ENCODE measurements at regions not wholly inside any gene's neighbourhood (a gene's known extent, or its start where the extent isn't known, plus 50 kb on each side); places are given as distances from the start of the nearest gene placed in this dataset.

- TF ChIP-seq CTCF (IDR thresholded peaks at IDR 0.05; ENCODE audit: insufficient read depth, low read depth, low read length, missing control alignments), result no peak
Measured at GRCh38 chr2:187855689-187856088, 301.5 kb upstream of the TFPI start.

DNA sequence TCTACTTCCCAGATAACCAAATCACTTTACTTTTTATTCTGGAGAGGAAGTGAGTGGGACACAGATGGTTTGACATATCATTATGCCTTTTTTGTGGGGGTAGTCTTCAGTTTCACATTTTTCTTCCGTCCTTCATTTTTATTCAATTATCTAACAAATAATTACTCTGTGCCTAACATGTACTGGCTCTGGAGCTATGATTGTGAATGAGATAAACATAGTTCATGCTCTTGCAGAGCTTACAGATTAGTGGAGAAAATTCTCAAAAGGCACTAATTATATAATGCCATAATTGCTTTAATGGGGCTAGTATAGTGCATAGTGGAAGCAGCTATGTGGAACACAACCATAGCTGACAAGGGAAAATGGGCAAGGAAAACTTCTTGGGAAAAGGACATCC, 303.6 kb upstream of the TFPI start:
- no peak overlapping the region for H3K4me3 ChIP-seq (ENCODE audit: low read length)
- TF ChIP-seq CTCF (IDR thresholded peaks at IDR 0.05; ENCODE audit: insufficient read depth, low read depth, low read length, missing control alignments), result no peak
- DNase-seq (ENCODE audit: low read depth), result no peak

More at GRCh38 chr2:187855689-187856088, 301.5 kb upstream of the TFPI start:
- no peak overlapping the region for H3K4me3 ChIP-seq (ENCODE audit: low read length)
- no peak for DNase-seq (ENCODE audit: low read depth)

DNA sequence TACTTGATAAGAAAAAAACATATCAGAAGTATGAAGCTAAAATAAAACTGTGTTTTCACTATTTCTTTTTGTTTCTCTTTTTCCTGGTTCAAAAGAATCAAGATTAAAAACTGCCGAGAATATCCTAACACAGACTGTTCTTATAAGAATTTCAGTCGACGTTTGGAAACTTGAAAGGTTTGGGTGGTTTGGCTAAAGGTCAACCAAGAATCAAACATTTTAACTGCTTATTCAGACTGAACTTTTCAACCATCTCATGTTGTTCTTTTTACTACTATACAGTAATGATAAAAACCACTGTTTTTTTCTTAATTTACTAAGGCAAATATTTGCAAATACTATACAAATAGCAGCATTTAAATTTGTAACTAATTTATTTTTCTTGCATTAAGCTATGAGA, 308.5 kb upstream of the TFPI start:
- TF ChIP-seq CTCF (IDR thresholded peaks at IDR 0.05; ENCODE audit: insufficient read depth, low read depth, low read length, missing control alignments), result no peak
- H3K4me3 ChIP-seq (ENCODE audit: low read length), result no peak overlapping the region
- no peak for DNase-seq (ENCODE audit: low read depth)

DNA sequence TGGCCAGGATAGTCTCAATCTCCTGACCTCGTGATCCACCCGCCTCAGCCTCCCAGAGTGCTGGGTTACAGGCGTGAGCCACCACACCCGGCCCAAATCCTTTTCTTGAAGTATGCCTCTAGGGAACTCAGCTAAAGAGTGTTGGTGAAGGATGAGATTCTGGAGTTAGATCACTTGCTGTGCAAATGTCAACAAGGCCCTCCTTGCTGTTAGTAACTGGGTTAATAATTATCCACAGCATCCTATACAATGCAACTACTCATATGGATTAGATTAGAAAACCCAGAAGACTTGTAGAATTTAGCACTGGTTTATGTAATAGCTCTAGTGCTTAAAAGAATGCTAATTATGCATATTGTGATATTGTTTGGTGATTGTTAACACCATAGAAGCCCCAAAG, 310.8 kb upstream of the TFPI start:
- DNase-seq (ENCODE audit: low read depth), result no peak
- no peak overlapping the region for H3K4me3 ChIP-seq (ENCODE audit: low read length)
- TF ChIP-seq CTCF (IDR thresholded peaks at IDR 0.05; ENCODE audit: insufficient read depth, low read depth, low read length, missing control alignments), result no peak

- DNase-seq (ENCODE audit: low read depth), result no peak
- H3K4me3 ChIP-seq (ENCODE audit: low read length), result no peak overlapping the region
- TF ChIP-seq CTCF (IDR thresholded peaks at IDR 0.05; ENCODE audit: insufficient read depth, low read depth, low read length, missing control alignments), result no peak
Measured at GRCh38 chr2:187867165-187867564, 312.9 kb upstream of the TFPI start.

- H3K4me3 ChIP-seq (ENCODE audit: low read length), result no peak overlapping the region
- no peak for TF ChIP-seq CTCF (IDR thresholded peaks at IDR 0.05; ENCODE audit: insufficient read depth, low read depth, low read length, missing control alignments)
- no peak for DNase-seq (ENCODE audit: low read depth)
Measured at GRCh38 chr2:187869195-187869594, 315.0 kb upstream of the TFPI start.

GRCh38 chr2:187871506-187871905, 317.3 kb upstream of the TFPI start:
- H3K4me3 ChIP-seq (ENCODE audit: low read length), result no peak overlapping the region
- no peak for DNase-seq (ENCODE audit: low read depth)
- no peak for TF ChIP-seq CTCF (IDR thresholded peaks at IDR 0.05; ENCODE audit: insufficient read depth, low read depth, low read length, missing control alignments)
